Tibial artery (tissue), 4 donors: ENCODE measurements at regions not wholly inside any gene's neighbourhood (a gene's known extent, or its start where the extent isn't known, plus 50 kb on each side); places are given as distances from the start of the nearest gene placed in this dataset.

Source experiments
- DNase-seq, 2 donors: peaks; one replicate each; pipeline ENCODE4 v3.0.0-alpha.2; 2019
- H3K27ac ChIP-seq, 2 donors: fragments of 200-600 bp; sonication (generic) in 1 of 2; 1 replicate in 1 of 2; 2 replicates in 1 of 2; pipeline ENCODE4 v1.5.1; 2018 to 2019; ENCODE audit warnings: mild to moderate bottlenecking in 1 of 2
- H3K27me3 ChIP-seq, 2 donors: fragments of 200-600 bp; sonication (generic) in 1 of 2; one replicate each; pipeline versions ENCODE4 v1.5.1 to v1.6.0; 2016 to 2019
- H3K36me3 ChIP-seq, 3 donors: fragments of 200-600 bp; sonication (generic) in 2 of 3; one replicate each; pipeline ENCODE4 v1.5.1; 2016 to 2019; ENCODE audit warnings: mild to moderate bottlenecking in 2 of 3
- H3K4me1 ChIP-seq, 4 donors: fragments of 200-600 bp; sonication (generic) in 2 of 4; 1 replicate in 3 of 4; 2 replicates in 1 of 4; pipeline ENCODE4 v1.5.1; 2016 to 2019
- H3K4me3 ChIP-seq, 2 donors: fragments of 200-600 bp; sonication (generic) in 1 of 2; 1 replicate in 1 of 2; 2 replicates in 1 of 2; pipeline ENCODE4 v1.5.1; 2018 to 2019; ENCODE audit warnings: mild to moderate bottlenecking in 2 of 2
- H3K9me3 ChIP-seq, 3 donors: fragments of 200-600 bp; sonication (generic) in 1 of 3; one replicate each; pipeline ENCODE4 v1.5.1; 2016 to 2019
- CTCF ChIP-seq, 2 experiments: fragments of 200-600 bp in 1 of 2; fragments of 450-650 bp in 1 of 2; IDR thresholded peaks; one replicate each; pipeline ENCODE4 v1.5.1; 2017 to 2019; ENCODE audit warnings: antibody characterized with exemption in 2 of 2, mild to moderate bottlenecking in 1 of 2, moderate library complexity in 1 of 2
- intact Hi-C: fragments of 100-400 bp; cut with DNase I; formaldehyde crosslinking; loops from one replicate; pipeline ENCODE4 v1.15.0; 2023; ENCODE audit warnings: low total_unique reads

GRCh38 chr12:13769273-13769672 lies 212.1 kb downstream of the GRIN2B start:
- H3K36me3 ChIP-seq: no peaks in the 10 kb centered on the region
- H3K4me3 ChIP-seq: no peak overlapping the region
- no peak for DNase-seq
- no peaks in the 10 kb centered on the region for H3K4me1 ChIP-seq
- no peak overlapping the region for H3K27ac ChIP-seq
- no peak for TF ChIP-seq CTCF (IDR thresholded peaks at IDR 0.05)
- intact Hi-C loops: no loop called here
- H3K27me3 ChIP-seq: no peaks in the 10 kb centered on the region
- H3K9me3 ChIP-seq: no peaks in the 10 kb centered on the region

- TF ChIP-seq CTCF (IDR thresholded peaks at IDR 0.05): no peak
- intact Hi-C loops: no loop called here
- DNase-seq: no peak
- no peak overlapping the region for H3K27ac ChIP-seq
- no peaks in the 10 kb centered on the region for H3K36me3 ChIP-seq
- no peaks in the 10 kb centered on the region for H3K9me3 ChIP-seq
- no peak overlapping the region for H3K4me3 ChIP-seq
- no peaks in the 10 kb centered on the region for H3K27me3 ChIP-seq
- H3K4me1 ChIP-seq: no peaks in the 10 kb centered on the region
Measured at GRCh38 chr12:13764748-13765147, 216.7 kb downstream of the GRIN2B start.

GRCh38 chr12:13749389-13749788 lies 232.0 kb downstream of the GRIN2B start:
- Histone ChIP-seq H3K27me3 (no peaks in the 10 kb centered on the region), H3K36me3 (no peaks in the 10 kb centered on the region), H3K4me1 (no peaks in the 10 kb centered on the region), H3K27ac (no peak overlapping the region), H3K4me3 (no peak overlapping the region), H3K9me3 (no peaks in the 10 kb centered on the region)
- no peak for DNase-seq
- no peak for TF ChIP-seq CTCF (IDR thresholded peaks at IDR 0.05)
- intact Hi-C loops: no loop called here

- Histone ChIP-seq H3K9me3 (no peaks in the 10 kb centered on the region), H3K27me3 (no peaks in the 10 kb centered on the region), H3K27ac (no peak overlapping the region), H3K36me3 (no peaks in the 10 kb centered on the region), H3K4me3 (no peak overlapping the region), H3K4me1 (no peaks in the 10 kb centered on the region)
- no peak for TF ChIP-seq CTCF (IDR thresholded peaks at IDR 0.05)
- intact Hi-C loops: no loop called here
- no peak for DNase-seq
Measured at GRCh38 chr12:13745111-13745860, 236.1 kb downstream of the GRIN2B start.

GRCh38 chr12:13744561-13744960 lies 236.8 kb downstream of the GRIN2B start:
- no peaks in the 10 kb centered on the region for H3K36me3 ChIP-seq
- H3K4me1 ChIP-seq: no peaks in the 10 kb centered on the region
- intact Hi-C loops: no loop called here
- H3K27me3 ChIP-seq: no peaks in the 10 kb centered on the region
- DNase-seq: no peak
- H3K9me3 ChIP-seq: no peaks in the 10 kb centered on the region
- H3K27ac ChIP-seq: no peak overlapping the region
- H3K4me3 ChIP-seq: no peak overlapping the region
- TF ChIP-seq CTCF (IDR thresholded peaks at IDR 0.05): no peak

GRCh38 chr12:13740149-13740545 lies 241.3 kb downstream of the GRIN2B start:
- intact Hi-C loops: no loop called here

More at GRCh38 chr12:13740149-13740545, 241.3 kb downstream of the GRIN2B start:
- TF ChIP-seq CTCF (IDR thresholded peaks at IDR 0.05): no peak
- Histone ChIP-seq H3K4me3 (no peak overlapping the region), H3K9me3 (no peaks in the 10 kb centered on the region), H3K36me3 (no peaks in the 10 kb centered on the region), H3K27ac (no peak overlapping the region), H3K27me3 (no peaks in the 10 kb centered on the region), H3K4me1 (no peaks in the 10 kb centered on the region)
- no peak for DNase-seq
